ENCODE measurements at regions not wholly inside any gene's neighbourhood (a gene's known extent, or its start where the extent isn't known, plus 50 kb on each side); places are given as distances from the start of the nearest gene placed in this dataset.
"Not testable (repeated sequence)": the region's sequence is repeated elsewhere in the genome, so short reads cannot be mapped to it uniquely, and the experiment has no call there.

- Histone ChIP-seq H3K9ac (ENCODE audit: low read length) (no peak overlapping the region), H3K27ac (ENCODE audit: low read depth, low read length, poor library complexity, severe bottlenecking) (no peak overlapping the region), H2AFZ (ENCODE audit: low read length) (no peak overlapping the region), H4K20me1 (ENCODE audit: insufficient read depth, low read length) (no peaks in the 10 kb centered on the region), H3K9me3 (ENCODE audit: low read length) (no peaks in the 10 kb centered on the region), H3K27me3 (ENCODE audit: insufficient read depth, low read length) (no peaks in the 10 kb centered on the region), H3K36me3 (ENCODE audit: insufficient read depth, low read length) (no peaks in the 10 kb centered on the region), H3F3A (ENCODE audit: insufficient read depth, low read length) (no peaks in the 10 kb centered on the region), H3K4me2 (ENCODE audit: low read length) (no peak overlapping the region), H3K4me3 (ENCODE audit: low read depth, low read length, poor library complexity, severe bottlenecking) (no peak overlapping the region), H3K79me2 (ENCODE audit: insufficient read depth, low read length) (no peaks in the 10 kb centered on the region), H3K4me1 (ENCODE audit: insufficient read depth, low read length, severe bottlenecking) (no peaks in the 10 kb centered on the region), H3K9me2 (ENCODE audit: low read depth, low read length) (no peaks in the 10 kb centered on the region)
- TF ChIP-seq CTCF (IDR thresholded peaks at IDR 0.05; ENCODE audit: low read length) (no peak), EZH2 (IDR thresholded peaks at IDR 0.05; ENCODE audit: borderline replicate concordance, low read length) (no peak)
These were observed 162.3 kb downstream of the NDUFA12 start for GRCh38 chr12:94841177-94841576.

GRCh38 chr12:94839347-94839746, 164.2 kb downstream of the NDUFA12 start:
- no peaks in the 10 kb centered on the region for H3K4me1 ChIP-seq (ENCODE audit: insufficient read depth, low read length, severe bottlenecking)
- no peaks in the 10 kb centered on the region for H3K9me2 ChIP-seq (ENCODE audit: low read depth, low read length)
- H3F3A ChIP-seq (ENCODE audit: insufficient read depth, low read length), result no peaks in the 10 kb centered on the region
- no peak overlapping the region for H3K4me3 ChIP-seq (ENCODE audit: low read depth, low read length, poor library complexity, severe bottlenecking)
- H3K27me3 ChIP-seq (ENCODE audit: insufficient read depth, low read length), result no peaks in the 10 kb centered on the region
- no peaks in the 10 kb centered on the region for H3K9me3 ChIP-seq (ENCODE audit: low read length)
- no peaks in the 10 kb centered on the region for H3K36me3 ChIP-seq (ENCODE audit: insufficient read depth, low read length)
- no peaks in the 10 kb centered on the region for H3K79me2 ChIP-seq (ENCODE audit: insufficient read depth, low read length)
- no peak overlapping the region for H3K27ac ChIP-seq (ENCODE audit: low read depth, low read length, poor library complexity, severe bottlenecking)
- H4K20me1 ChIP-seq (ENCODE audit: insufficient read depth, low read length), result no peaks in the 10 kb centered on the region
- no peak for TF ChIP-seq CTCF (IDR thresholded peaks at IDR 0.05; ENCODE audit: low read length)
- no peak for TF ChIP-seq EZH2 (IDR thresholded peaks at IDR 0.05; ENCODE audit: borderline replicate concordance, low read length)
- H3K4me2 ChIP-seq (ENCODE audit: low read length), result no peak overlapping the region
- no peak overlapping the region for H2AFZ ChIP-seq (ENCODE audit: low read length)
- no peak overlapping the region for H3K9ac ChIP-seq (ENCODE audit: low read length)

GRCh38 chr12:94836952-94837670, 166.4 kb downstream of the NDUFA12 start:
- H3K79me2 ChIP-seq (ENCODE audit: insufficient read depth, low read length); H3K9me2 ChIP-seq (ENCODE audit: low read depth, low read length); H3F3A ChIP-seq (ENCODE audit: insufficient read depth, low read length); H2AFZ ChIP-seq (ENCODE audit: low read length); H3K4me1 ChIP-seq (ENCODE audit: insufficient read depth, low read length, severe bottlenecking); H3K9me3 ChIP-seq (ENCODE audit: low read length); H3K27me3 ChIP-seq (ENCODE audit: insufficient read depth, low read length); H3K27ac ChIP-seq (ENCODE audit: low read depth, low read length, poor library complexity, severe bottlenecking); H3K4me3 ChIP-seq (ENCODE audit: low read depth, low read length, poor library complexity, severe bottlenecking); H3K4me2 ChIP-seq (ENCODE audit: low read length); H3K36me3 ChIP-seq (ENCODE audit: insufficient read depth, low read length); H3K9ac ChIP-seq (ENCODE audit: low read length); H4K20me1 ChIP-seq (ENCODE audit: insufficient read depth, low read length): not testable (repeated sequence)

GRCh38 chr12:94834036-94834625, 169.4 kb downstream of the NDUFA12 start:
- no peaks in the 10 kb centered on the region for H3K27me3 ChIP-seq (ENCODE audit: insufficient read depth, low read length)

More at GRCh38 chr12:94834036-94834625, 169.4 kb downstream of the NDUFA12 start:
- H3F3A ChIP-seq (ENCODE audit: insufficient read depth, low read length), result no peaks in the 10 kb centered on the region
- H3K9ac ChIP-seq (ENCODE audit: low read length), result no peak overlapping the region
- TF ChIP-seq EZH2 (IDR thresholded peaks at IDR 0.05; ENCODE audit: borderline replicate concordance, low read length) (no peak), CTCF (IDR thresholded peaks at IDR 0.05; ENCODE audit: low read length) (no peak)
- no peaks in the 10 kb centered on the region for H4K20me1 ChIP-seq (ENCODE audit: insufficient read depth, low read length)
- no peaks in the 10 kb centered on the region for H3K9me3 ChIP-seq (ENCODE audit: low read length)
- no peaks in the 10 kb centered on the region for H3K79me2 ChIP-seq (ENCODE audit: insufficient read depth, low read length)
- no peak overlapping the region for H3K27ac ChIP-seq (ENCODE audit: low read depth, low read length, poor library complexity, severe bottlenecking)
- H3K36me3 ChIP-seq (ENCODE audit: insufficient read depth, low read length), result no peaks in the 10 kb centered on the region
- no peak overlapping the region for H3K4me2 ChIP-seq (ENCODE audit: low read length)
- no peak overlapping the region for H2AFZ ChIP-seq (ENCODE audit: low read length)
- peaks cover 17% of the 10 kb centered on the region for H3K4me1 ChIP-seq (ENCODE audit: insufficient read depth, low read length, severe bottlenecking)
- no peak overlapping the region for H3K4me3 ChIP-seq (ENCODE audit: low read depth, low read length, poor library complexity, severe bottlenecking)
- no peaks in the 10 kb centered on the region for H3K9me2 ChIP-seq (ENCODE audit: low read depth, low read length)
